ENCODE measurements at regions not wholly inside any gene's neighbourhood (a gene's known extent, or its start where the extent isn't known, plus 50 kb on each side); places are given as distances from the start of the nearest gene placed in this dataset.
A peak's percentile ranks its signal among the peaks of the same experiment; 100 is the strongest.
"Not testable (repeated sequence)": the region's sequence is repeated elsewhere in the genome, so short reads cannot be mapped to it uniquely, and the experiment has no call there.

DNA sequence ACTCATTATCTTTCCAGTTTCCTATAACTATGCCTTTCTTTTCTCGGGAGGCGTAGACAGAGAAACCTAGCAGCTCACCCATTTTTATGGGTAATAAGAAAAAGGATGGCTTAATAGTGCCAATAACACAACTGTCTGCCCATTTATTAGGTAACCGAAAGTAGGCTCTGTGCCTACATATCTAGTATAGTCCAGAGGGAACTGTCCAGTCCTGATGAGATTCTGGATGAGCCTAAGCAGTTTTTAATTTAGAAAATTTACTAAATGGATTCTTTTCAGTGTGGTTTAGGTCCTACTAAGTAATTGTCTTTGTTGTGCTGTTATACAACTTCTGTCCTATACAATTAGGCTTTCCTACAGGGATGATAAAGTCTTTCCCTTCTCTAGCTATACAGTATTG lies 157.6 kb downstream of the UNC93B1 start:
- H3K4me3 ChIP-seq; H3K9me3 ChIP-seq (replicated peaks); H3K36me3 ChIP-seq; H3K4me1 ChIP-seq; DNase-seq; H3K27me3 ChIP-seq; H3K27ac ChIP-seq: not testable (repeated sequence)

DNA sequence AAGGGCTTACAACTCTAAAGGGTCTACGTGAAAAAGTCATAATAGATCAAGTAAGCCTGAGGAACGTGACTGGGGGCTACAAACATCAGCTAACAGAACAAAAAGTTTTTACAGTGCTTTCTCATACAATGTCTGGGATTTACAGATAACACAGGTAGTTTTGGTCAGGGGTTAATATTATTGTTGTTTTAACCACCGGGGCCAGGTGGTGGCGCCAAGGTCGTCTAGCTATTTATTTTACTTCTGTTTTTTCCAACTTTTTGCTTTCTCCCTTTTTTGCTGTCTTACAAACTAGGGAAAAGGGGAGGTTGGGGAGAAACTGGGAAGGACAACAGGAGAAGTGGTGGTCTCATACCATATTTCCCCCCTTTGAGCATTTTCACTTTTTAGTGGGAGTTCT lies 158.6 kb downstream of the UNC93B1 start:
- not testable (repeated sequence) for H3K4me1 ChIP-seq; H3K9me3 ChIP-seq (replicated peaks); H3K27me3 ChIP-seq; DNase-seq; H3K36me3 ChIP-seq; H3K4me3 ChIP-seq; H3K27ac ChIP-seq

DNA sequence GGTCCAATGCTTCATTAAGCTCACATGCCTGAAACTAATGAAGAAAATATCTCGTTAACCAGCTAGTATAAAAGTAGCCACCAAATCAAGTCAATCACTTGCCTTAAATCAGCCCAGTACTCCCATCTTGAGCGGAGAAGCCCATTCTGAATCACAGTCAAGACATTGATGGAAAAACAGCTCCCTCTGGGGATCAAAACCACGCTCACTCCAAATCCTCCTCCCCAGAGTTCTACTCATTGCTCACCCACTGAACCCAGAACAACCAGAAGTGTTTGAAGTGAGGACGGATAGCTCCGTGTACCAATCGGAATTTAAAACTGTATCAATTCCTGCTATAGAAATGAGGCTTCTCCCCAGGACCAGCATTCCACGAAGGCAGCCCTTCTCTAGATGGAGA lies 163.3 kb downstream of the UNC93B1 start:
- not testable (repeated sequence) for H3K36me3 ChIP-seq; H3K27ac ChIP-seq; DNase-seq; H3K9me3 ChIP-seq (replicated peaks); H3K4me1 ChIP-seq; H3K27me3 ChIP-seq; H3K4me3 ChIP-seq

DNA sequence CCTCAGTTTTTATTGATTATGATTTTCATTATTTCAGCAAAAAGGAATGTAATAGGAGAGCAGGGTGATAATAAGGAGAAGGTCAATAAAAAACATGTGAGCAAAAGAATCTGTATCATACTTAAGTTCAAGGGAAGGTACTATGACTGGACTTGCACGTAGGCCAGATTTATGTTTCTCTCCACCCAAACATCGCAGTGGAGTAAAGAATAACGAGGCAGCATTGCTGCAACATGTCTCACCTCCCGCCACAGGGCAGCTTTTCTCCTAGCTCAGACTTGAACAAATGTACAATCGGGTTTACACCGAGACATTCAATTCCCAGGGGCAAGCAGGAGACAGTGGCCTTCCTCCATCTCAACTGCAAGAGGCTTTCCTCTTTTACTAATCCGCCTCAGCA lies 155.7 kb upstream of the ALDH3B2 start:
- not testable (repeated sequence) for H3K4me3 ChIP-seq; H3K27ac ChIP-seq; H3K4me1 ChIP-seq; H3K27me3 ChIP-seq; H3K36me3 ChIP-seq; H3K9me3 ChIP-seq (replicated peaks); DNase-seq

DNA sequence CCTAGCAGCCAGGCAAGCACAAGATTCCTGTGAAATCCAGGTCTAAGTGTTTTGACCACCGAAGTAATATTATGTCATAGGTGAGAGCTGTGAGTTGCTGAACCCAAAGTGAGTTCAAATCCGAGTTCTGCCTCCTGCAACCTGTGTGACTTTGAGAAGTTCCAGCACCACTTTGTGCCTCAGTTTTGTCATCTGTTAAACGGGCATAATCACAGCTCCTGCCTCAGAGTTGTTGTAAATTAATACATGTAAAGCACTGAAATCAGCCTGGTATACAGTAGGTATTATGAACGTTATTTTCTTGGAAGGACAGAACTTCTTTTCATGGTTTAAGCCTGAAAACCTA lies 152.5 kb upstream of the ALDH3B2 start:
- H3K4me1 ChIP-seq; H3K36me3 ChIP-seq; H3K4me3 ChIP-seq; H3K27ac ChIP-seq; H3K27me3 ChIP-seq; DNase-seq; H3K9me3 ChIP-seq (replicated peaks): not testable (repeated sequence)

DNA sequence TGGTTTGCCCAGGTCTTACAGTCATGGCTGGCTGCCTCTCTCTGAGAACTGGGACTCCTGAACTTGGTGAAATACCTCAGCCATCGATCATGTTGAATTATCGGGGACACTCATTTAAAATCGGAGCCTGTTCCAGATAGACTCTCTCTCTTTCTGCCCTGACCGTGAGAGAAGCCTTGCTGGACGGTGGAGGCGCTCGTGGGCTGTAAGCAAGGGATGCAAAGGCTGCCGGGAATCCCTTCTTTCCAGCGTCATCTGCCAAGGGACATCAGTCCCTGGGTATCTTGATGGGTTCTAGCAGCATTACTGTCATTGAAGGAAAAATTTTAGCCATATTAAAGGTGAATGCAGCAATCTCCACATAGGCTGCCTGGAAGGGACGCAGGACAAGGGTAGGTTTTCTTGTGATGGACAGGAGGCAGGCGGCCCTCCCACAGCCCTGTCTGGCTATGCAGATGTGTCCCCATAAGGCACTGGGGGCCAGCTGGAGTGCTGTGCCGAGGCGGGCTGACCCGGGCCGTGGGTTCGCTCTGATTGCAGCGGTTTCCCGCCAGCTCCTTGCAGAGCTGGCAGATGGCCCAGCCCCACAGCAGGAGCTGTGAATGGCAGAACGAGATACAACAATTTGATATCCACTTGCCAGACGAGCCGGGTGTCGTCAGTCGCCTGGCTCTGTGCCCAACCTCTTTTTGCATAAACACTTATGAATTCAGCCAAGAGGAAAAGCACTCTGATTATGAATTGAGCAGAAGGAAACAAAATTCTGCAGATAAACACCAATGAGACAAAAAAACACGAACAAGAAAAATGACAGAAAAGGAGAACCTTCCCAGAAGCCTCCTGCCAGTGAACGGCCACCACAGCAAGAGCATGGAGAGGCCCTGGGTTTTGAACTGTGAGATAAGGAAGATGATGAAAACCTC lies 151.9 kb upstream of the ALDH3B2 start:
- DNase-seq, result peak; percentile 46 to 59
- not testable (repeated sequence) for H3K27me3 ChIP-seq; H3K4me3 ChIP-seq; H3K4me1 ChIP-seq; H3K9me3 ChIP-seq (replicated peaks); H3K27ac ChIP-seq; H3K36me3 ChIP-seq

DNA sequence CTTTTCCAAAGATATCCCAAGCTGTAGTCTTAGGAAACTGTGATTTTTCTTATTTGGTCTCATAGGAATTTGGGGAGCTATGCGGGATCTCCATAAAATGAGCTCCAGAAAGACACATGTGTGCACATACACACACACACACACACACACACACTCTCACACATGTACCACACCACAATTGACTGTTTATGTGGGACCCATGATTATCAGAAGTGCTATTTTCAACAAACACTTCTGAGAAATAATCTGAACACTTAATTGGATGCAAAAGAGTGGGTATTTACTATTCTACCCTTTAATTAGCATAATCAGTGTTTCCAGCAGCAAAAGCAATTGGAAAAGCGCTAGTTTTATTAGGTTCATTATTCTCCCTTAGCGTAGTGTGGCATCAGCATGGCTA lies 150.4 kb upstream of the ALDH3B2 start:
- H3K27ac ChIP-seq; H3K27me3 ChIP-seq; H3K9me3 ChIP-seq (replicated peaks); H3K4me3 ChIP-seq; H3K36me3 ChIP-seq; H3K4me1 ChIP-seq; DNase-seq: not testable (repeated sequence)

DNA sequence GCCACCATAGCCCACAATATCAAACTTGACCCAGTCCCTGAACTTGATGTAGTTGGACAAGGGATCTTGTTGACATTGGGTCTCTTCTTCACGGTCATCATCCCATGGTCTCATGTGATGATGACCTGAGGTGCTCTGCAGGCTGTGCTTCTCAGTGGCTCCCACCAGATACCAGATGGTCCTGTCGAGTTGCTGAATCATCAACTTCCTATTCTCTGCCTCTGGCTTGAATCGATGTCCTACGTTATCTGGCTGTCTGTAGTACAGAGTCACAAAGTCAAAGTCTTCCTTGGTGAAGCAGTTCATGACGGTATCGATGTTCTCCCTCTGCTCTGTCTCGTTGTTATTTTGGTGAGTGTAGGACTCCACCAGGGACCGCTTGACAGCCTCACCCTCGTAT lies 145.7 kb upstream of the ALDH3B2 start:
- DNase-seq, result no peak
- no peaks in the 10 kb centered on the region for H3K27me3 ChIP-seq
- H3K4me3 ChIP-seq, result no peak overlapping the region
- H3K27ac ChIP-seq, result no peak overlapping the region
- no peaks in the 10 kb centered on the region for H3K9me3 ChIP-seq (replicated peaks)
- no peaks in the 10 kb centered on the region for H3K36me3 ChIP-seq
- H3K4me1 ChIP-seq, result no peaks in the 10 kb centered on the region

DNA sequence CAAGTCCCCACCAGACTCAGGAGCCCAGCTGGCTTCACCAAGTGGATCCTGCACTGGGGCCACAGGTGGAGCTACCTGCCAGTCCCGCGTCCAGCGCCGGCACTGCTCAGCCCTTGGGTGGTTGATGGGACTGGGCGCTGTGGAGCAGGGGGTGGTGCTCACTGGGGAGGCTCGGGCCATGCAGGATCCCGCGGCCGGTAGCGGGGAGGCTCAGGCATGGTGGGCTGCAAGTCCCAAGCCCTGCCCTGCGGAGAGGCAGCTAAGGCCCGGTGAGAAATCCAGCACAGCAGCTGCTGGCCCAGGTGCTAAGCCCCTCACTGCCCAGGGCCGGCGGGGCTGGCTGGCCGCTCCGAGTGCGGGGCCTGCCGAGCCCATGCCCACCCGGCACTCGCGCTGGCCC lies 143.1 kb upstream of the ALDH3B2 start:
- not testable (repeated sequence) for H3K4me3 ChIP-seq; H3K4me1 ChIP-seq; H3K36me3 ChIP-seq; DNase-seq; H3K27ac ChIP-seq; H3K9me3 ChIP-seq (replicated peaks); H3K27me3 ChIP-seq

DNA sequence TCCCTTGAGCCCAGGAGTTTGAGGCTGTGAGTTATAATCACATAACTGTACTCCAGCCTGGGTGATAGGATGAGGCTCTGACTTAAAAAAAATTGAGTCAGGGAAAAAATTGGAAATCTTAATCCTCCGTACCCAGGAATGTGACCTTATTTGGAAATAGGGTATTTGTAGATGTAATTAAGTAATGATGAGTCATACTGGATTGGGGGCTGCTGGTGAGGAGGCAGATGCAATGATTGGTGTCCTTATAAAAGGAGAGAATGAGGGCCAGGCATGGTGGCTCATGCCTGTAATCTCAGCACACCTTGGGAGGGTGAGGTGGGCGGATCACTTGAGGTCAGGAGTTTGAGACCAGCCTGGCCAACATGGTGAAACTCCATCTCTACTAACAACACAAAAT lies 134.9 kb upstream of the ALDH3B2 start:
- H3K36me3 ChIP-seq; H3K4me3 ChIP-seq; H3K27ac ChIP-seq; H3K27me3 ChIP-seq; H3K9me3 ChIP-seq (replicated peaks); H3K4me1 ChIP-seq; DNase-seq: not testable (repeated sequence)

DNA sequence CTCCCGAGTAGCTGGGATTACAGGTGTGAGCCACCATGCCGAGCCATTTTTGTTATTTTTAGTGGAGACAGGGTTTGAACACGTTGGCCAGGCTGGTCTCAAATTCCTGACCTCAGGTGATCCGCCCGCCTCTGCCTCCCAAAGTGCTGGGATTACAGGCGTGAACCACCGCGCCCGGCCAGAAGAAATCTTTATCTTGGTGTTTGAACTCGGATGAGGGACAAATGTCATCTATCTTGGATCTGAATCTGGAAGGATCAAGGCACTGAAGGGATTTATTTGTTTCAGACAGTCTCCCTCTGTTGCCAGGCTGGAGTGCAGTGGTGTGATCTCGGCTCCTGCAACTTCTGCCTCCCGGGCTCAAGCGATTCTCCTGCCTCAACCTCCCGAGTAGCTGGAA lies 133.5 kb upstream of the ALDH3B2 start:
- DNase-seq; H3K27me3 ChIP-seq; H3K27ac ChIP-seq; H3K36me3 ChIP-seq; H3K4me1 ChIP-seq; H3K4me3 ChIP-seq; H3K9me3 ChIP-seq (replicated peaks): not testable (repeated sequence)

DNA sequence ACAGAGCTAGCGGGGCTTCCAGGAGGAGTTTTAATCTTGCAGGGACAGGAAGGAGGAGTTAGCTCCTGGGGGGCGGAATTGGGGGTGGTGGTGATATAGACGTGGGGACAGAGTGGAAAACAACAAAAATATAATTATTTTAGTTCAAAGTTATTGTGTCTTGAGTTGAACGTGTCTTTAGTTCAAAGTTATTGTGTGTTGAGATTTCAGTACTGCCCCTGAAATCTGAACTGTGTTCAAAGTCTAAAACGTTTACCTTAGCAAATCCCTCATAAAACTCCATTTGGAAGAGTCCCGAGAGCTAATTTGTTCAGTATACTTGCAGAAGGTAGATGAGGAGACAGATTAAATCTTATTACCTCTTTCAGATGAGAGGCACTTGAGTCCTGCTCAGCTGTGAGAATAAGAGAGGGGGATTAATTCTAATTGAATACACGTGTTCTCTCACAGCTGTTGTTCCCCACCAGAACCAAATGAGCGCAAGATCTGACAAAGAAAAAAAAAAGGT lies 132.4 kb upstream of the ALDH3B2 start:
- peak overlapping the region; percentile 39 for H3K4me3 ChIP-seq
- not testable (repeated sequence) for H3K9me3 ChIP-seq (replicated peaks); H3K36me3 ChIP-seq; DNase-seq; H3K4me1 ChIP-seq; H3K27me3 ChIP-seq; H3K27ac ChIP-seq

DNA sequence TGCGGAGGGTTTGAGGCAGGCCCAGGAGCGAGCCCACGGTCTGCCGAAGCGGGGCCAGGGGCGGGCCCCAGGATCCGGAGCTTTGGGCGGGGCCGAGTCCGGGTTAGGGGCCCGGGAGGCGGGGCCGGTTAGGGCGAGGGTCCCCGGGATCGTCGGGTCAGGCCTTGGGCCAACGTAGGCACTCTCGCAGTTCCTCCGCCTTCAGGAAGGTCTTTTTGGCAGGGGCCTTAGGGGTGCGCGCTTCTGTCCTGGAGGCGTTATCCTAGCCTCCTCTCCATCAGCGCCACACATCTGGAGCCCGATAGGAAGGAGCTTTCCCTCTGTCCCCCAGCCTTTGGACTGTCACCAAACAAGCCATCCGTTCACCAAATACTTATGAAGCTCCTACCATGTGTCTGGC lies 131.8 kb upstream of the ALDH3B2 start:
- H3K36me3 ChIP-seq; H3K9me3 ChIP-seq (replicated peaks); H3K27me3 ChIP-seq; H3K4me1 ChIP-seq; DNase-seq; H3K27ac ChIP-seq: not testable (repeated sequence)
- peak overlapping the region; percentile 39 for H3K4me3 ChIP-seq

DNA sequence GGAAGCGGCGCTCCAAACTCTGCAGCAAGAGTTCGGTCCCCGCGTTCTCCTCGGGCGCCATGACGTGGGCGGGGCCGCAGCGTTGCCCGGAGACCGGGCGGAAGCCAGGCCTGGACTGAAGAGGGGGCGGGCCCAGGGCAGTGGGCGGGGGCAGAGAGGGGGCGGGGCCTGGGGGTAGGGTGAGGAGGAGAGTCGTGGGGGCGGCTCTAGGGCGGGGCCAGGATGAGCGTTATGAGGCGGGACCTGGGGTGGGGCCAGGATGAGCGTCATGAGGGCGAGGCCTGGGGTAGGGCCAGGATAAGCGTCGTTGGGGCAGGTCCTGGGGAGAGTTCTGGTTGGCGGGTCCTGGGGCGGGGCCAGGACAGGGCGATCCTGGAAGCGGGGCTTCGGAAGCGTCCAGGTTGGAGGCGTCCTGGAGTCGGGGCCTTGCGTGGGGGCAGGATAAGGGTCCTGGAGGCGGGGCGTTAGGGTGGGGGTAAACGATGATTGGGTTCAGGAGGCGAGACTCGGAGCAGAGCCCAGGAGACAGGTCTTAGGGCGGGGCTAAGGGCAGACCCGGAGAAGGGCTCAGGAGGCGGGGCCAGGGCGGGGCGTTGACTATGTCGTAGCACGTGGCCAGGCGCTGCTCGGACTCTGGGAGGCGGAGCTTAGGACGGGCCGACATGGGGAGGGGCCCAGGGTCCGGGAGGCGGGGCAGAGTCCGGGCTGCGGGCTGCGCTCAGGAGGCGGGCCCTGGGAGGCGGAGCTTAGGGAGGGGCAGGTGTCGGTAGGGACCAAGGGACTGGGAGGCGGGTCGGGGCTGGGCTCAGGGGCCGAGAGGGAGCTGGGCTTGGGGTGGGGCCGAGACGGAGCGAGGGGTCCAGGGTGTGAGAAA lies 131.1 kb upstream of the ALDH3B2 start:
- H3K27ac ChIP-seq; H3K9me3 ChIP-seq (replicated peaks); H3K4me1 ChIP-seq; H3K36me3 ChIP-seq; H3K27me3 ChIP-seq: not testable (repeated sequence)
- DNase-seq, result peak; percentile 96 to 98
- H3K4me3 ChIP-seq, result peak overlapping the region; percentile 74

DNA sequence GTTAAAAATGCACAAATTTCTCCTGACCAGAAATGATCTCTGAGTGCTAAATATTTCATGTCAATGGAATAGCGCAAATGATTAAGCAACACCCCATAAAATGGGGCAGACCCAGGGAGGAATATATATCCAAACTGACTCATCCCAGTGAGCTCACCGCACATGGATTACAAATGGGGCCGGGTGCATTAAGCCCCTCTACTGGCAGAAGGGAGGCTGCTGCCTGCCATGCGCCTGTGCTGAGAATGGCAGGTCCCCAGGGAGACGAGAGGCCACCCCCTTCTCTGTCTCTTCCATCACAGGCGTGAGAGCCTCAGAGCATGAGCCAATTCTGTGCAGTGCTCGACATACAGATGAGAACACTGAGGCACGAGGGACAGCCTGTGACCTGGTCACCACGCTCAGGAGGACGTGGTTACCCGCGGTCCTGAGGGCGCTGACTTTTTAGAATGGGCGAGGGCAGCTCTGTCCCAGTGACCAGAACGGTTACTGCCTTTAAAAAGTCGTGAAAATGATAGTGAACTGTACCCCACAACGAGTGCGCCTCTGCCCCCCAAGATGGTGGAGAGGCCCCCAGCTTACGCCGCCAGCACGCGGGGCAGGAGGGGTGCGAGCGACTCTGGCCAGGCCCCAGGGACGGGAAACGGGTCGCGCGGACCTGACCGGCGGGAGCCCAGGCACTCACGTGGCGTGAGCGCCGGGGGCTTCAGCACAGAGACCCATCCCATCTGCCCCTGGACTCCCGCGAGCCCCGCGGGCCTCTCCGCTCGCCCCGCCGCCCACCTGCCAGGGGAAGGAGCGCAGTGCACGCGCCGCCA lies 130.2 kb upstream of the ALDH3B2 start:
- H3K36me3 ChIP-seq; H3K4me1 ChIP-seq; H3K27ac ChIP-seq; H3K27me3 ChIP-seq; H3K9me3 ChIP-seq (replicated peaks): not testable (repeated sequence)
- peak overlapping the region; percentile 74 for H3K4me3 ChIP-seq
- peak; percentile 55 to 69 for DNase-seq

Data from SJCRH30 (cell line).